Ishikawa (cell line): ENCODE measurements at regions not wholly inside any gene's neighbourhood (a gene's known extent, or its start where the extent isn't known, plus 50 kb on each side); places are given as distances from the start of the nearest gene placed in this dataset.

Experiments
- EP300 ChIP-seq: IDR thresholded peaks from 2 replicates; pipeline ENCODE4 v1.6.1; 2012; ENCODE audit warnings: borderline replicate concordance
- NFIC ChIP-seq: IDR thresholded peaks from 2 replicates; pipeline ENCODE4 v1.6.1; 2012
- TF ChIP-seq, protein P1 (sequence below): IDR thresholded peaks from 2 replicates; pipeline ENCODE4 v1.6.1; 2012

DNA sequence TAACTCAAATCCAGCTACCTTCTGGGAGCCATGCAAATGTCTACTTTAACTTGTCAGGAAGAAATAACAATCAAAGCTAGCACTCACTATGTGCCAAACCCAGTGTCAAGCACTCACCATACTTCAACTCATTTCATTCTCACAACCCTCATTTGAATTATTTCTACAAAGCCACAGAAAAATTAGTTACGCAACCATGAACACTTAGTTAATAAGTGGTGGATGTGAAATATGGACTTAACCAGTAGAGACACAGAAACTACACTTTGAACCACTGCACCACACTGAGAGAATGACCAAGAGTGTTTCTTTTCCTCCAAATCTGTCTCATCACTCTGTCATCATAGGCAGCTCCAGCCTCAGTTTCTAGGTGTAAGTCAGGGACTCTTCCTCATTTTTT lies 91.0 kb upstream of the MBNL1 start:
- no peak for TF ChIP-seq NFIC
- TF ChIP-seq, protein P1, sequence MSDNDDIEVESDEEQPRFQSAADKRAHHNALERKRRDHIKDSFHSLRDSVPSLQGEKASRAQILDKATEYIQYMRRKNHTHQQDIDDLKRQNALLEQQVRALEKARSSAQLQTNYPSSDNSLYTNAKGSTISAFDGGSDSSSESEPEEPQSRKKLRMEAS: no peak
- TF ChIP-seq EP300: no peak
